Prostate gland (tissue), 2 donors: ENCODE measurements at regions not wholly inside any gene's neighbourhood (a gene's known extent, or its start where the extent isn't known, plus 50 kb on each side); places are given as distances from the start of the nearest gene placed in this dataset.

Source experiments
- POLR2A ChIP-seq: fragments of 450-650 bp; IDR thresholded peaks from one replicate; pipeline ENCODE4 v1.6.1; 2016; ENCODE audit warnings: antibody characterized with exemption, mild to moderate bottlenecking
- POLR2AphosphoS5 ChIP-seq: sonication (generic); formaldehyde crosslinking; IDR thresholded peaks from one replicate; pipeline ENCODE4 v1.6.1; 2017; ENCODE audit warnings: antibody characterized with exemption
- TF ChIP-seq, protein P1 (sequence below), 4 experiments: fragments of 200-600 bp in 2 of 4; fragments of 450-650 bp in 2 of 4; sonication (generic) in 2 of 4; IDR thresholded peaks; 1 replicate in 3 of 4; 2 replicates in 1 of 4; pipeline ENCODE4 v1.5.1; 2016 to 2019; ENCODE audit warnings: antibody characterized with exemption in 4 of 4, mild to moderate bottlenecking in 2 of 4, moderate library complexity in 2 of 4

DNA sequence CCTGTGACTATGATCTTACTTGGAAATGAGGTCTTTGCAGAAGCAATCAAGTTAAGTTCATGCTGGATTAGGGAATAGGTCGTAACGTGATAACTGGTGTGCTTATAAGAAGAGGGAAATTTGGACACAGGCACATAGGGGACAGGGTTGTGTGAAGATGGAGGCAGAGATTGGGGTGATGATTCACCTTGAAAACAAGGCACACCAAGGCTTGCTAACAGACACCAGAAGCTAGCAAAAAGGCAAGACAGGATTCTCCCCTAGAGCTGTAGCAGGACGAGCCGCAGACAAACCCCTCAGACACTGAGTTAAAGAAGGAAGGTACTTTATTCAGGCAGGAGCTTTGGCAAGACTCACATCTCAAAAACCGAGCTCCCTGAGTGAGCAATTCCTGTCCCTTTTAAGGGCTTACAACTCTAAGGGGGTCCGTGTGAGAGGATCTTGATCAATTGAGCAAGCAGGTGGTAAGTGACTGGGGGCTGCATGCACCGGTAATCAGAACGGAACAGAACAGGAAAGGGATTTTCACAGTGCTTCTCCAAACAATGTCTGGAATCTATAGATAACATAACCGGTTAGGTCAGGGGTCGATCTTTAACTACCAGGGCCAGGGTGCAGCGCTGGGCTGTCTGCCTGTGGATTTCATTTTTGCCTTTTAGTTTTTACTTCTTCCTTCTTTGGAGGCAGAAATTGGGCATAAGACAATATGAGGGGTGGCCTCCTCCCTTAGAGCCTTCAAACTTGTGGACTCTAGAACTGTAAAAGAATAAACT lies 57.5 kb upstream of the S1PR3 start:
- TF ChIP-seq, protein P1, sequence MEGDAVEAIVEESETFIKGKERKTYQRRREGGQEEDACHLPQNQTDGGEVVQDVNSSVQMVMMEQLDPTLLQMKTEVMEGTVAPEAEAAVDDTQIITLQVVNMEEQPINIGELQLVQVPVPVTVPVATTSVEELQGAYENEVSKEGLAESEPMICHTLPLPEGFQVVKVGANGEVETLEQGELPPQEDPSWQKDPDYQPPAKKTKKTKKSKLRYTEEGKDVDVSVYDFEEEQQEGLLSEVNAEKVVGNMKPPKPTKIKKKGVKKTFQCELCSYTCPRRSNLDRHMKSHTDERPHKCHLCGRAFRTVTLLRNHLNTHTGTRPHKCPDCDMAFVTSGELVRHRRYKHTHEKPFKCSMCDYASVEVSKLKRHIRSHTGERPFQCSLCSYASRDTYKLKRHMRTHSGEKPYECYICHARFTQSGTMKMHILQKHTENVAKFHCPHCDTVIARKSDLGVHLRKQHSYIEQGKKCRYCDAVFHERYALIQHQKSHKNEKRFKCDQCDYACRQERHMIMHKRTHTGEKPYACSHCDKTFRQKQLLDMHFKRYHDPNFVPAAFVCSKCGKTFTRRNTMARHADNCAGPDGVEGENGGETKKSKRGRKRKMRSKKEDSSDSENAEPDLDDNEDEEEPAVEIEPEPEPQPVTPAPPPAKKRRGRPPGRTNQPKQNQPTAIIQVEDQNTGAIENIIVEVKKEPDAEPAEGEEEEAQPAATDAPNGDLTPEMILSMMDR (IDR thresholded peaks at IDR 0.05) = no peak
- TF ChIP-seq POLR2AphosphoS5 = no peak
- no peak for TF ChIP-seq POLR2A
